PC-9 (cell line): ENCODE measurements at regions not wholly inside any gene's neighbourhood (a gene's known extent, or its start where the extent isn't known, plus 50 kb on each side); places are given as distances from the start of the nearest gene placed in this dataset.

Experiments
- BruUV-seq: library from RNA; stranded (reverse); fragments of 400-500 nt; replicated peaks from 2 replicates; lab custom pipeline; 2021; lab: Mats Ljungman, UMichigan
- CTCF ChIA-PET: fragments of 300-600 bp; sonication (Branson Sonifier 250); formaldehyde crosslinking; loops from one replicate; lab custom pipeline; 2022; ENCODE audit warnings: antibody characterized with exemption; lab: Charles Lee
- POLR2A ChIA-PET: fragments of 300-600 bp; sonication (Branson Sonifier 250); formaldehyde crosslinking; loops from one replicate; lab custom pipeline; 2022; ENCODE audit warnings: antibody characterized with exemption; ENCODE audit not compliant: unreplicated experiment; lab: Charles Lee
- DNase-seq, 2 experiments: peaks; one replicate each; pipeline versions ENCODE4 v3.0.0 to v3.0.0-alpha.2; 2015 to 2022; ENCODE audit warnings: mixed read lengths in 1 of 2
- H2AFZ ChIP-seq: fragments of 200-600 bp; sonication (generic); 2 replicates; pipeline ENCODE4 v1.8.1; 2017; ENCODE audit warnings: antibody characterized with exemption
- H3F3A ChIP-seq: fragments of 200-600 bp; sonication (generic); 2 replicates; pipeline ENCODE4 v1.8.1; 2017; ENCODE audit warnings: antibody characterized with exemption, mild to moderate bottlenecking, low read depth; ENCODE audit not compliant: insufficient read depth
- H3K27ac ChIP-seq: fragments of 200-600 bp; sonication (generic); 2 replicates; pipeline ENCODE4 v1.6.1; 2016; ENCODE audit warnings: mixed run types
- H3K27me3 ChIP-seq: fragments of 200-600 bp; sonication (generic); 2 replicates; pipeline ENCODE4 v1.6.1; 2016; ENCODE audit warnings: low read depth, mixed run types; ENCODE audit not compliant: insufficient read depth
- H3K36me3 ChIP-seq: fragments of 200-600 bp; sonication (generic); 2 replicates; pipeline ENCODE4 v1.6.1; 2016; ENCODE audit warnings: low read depth, mixed run types
- H3K4me1 ChIP-seq: fragments of 200-600 bp; sonication (generic); replicated peaks from 2 replicates; pipeline ENCODE4 v1.6.1; 2016; ENCODE audit warnings: mixed run types; ENCODE audit not compliant: insufficient read depth
- H3K4me2 ChIP-seq: fragments of 200-600 bp; sonication (generic); 2 replicates; pipeline ENCODE4 v1.6.1; 2017; ENCODE audit warnings: mixed run types
- H3K4me3 ChIP-seq: fragments of 200-600 bp; sonication (generic); 2 replicates; pipeline ENCODE4 v1.6.1; 2016; ENCODE audit warnings: mixed run types
- H3K79me2 ChIP-seq: fragments of 200-600 bp; sonication (generic); 2 replicates; pipeline ENCODE4 v1.6.1; 2017; ENCODE audit warnings: low read depth, mixed run types
- H3K9me2 ChIP-seq: fragments of 200-600 bp; sonication (generic); 2 replicates; pipeline ENCODE4 v1.8.1; 2017; ENCODE audit warnings: mild to moderate bottlenecking; ENCODE audit not compliant: insufficient read depth
- H3K9me3 ChIP-seq: fragments of 200-600 bp; sonication (generic); 2 replicates; pipeline ENCODE4 v1.8.1; 2016; ENCODE audit warnings: low read depth; ENCODE audit not compliant: insufficient read depth
- H4K20me1 ChIP-seq: fragments of 200-600 bp; sonication (generic); 2 replicates; pipeline ENCODE4 v1.8.1; 2017; ENCODE audit not compliant: insufficient read depth
- EZH2 ChIP-seq: fragments of 200-600 bp; sonication (generic); IDR thresholded peaks from 2 replicates; pipeline ENCODE4 v1.8.0; 2017; ENCODE audit warnings: antibody characterized with exemption, low read depth
- intact Hi-C: fragments of 100-400 bp; cut with micrococcal nuclease; formaldehyde crosslinking; loops from one replicate; pipeline ENCODE4 v1.10.0; 2022; ENCODE audit not compliant: unreplicated experiment
- TF ChIP-seq, protein P1 (sequence below): fragments of 200-600 bp; sonication (generic); conservative IDR thresholded peaks from 2 replicates; pipeline ENCODE4 v1.6.1; 2017; ENCODE audit warnings: mixed run types, antibody characterized with exemption, mild to moderate bottlenecking, moderate library complexity

- H4K20me1 ChIP-seq: no peaks in the 10 kb centered on the region
- ChIA-PET CTCF (no interaction called here), POLR2A (no interaction called here)
- H3K36me3 ChIP-seq: no peaks in the 10 kb centered on the region
- no peak overlapping the region for H2AFZ ChIP-seq
- no peaks in the 10 kb centered on the region for H3K79me2 ChIP-seq
- no peak overlapping the region for H3K4me3 ChIP-seq
- peak overlapping the region; percentile 39 for H3K27ac ChIP-seq
- intact Hi-C loops: loop anchor here (1.0 to 5.0 kb wide), 3 partner anchors 8 to 248 kb away; no protein-coding TSS in a partner anchor
- peaks cover 20% of the 10 kb centered on the region for H3K4me1 ChIP-seq
- no peaks in the 10 kb centered on the region for H3K27me3 ChIP-seq
- TF ChIP-seq, protein P1, sequence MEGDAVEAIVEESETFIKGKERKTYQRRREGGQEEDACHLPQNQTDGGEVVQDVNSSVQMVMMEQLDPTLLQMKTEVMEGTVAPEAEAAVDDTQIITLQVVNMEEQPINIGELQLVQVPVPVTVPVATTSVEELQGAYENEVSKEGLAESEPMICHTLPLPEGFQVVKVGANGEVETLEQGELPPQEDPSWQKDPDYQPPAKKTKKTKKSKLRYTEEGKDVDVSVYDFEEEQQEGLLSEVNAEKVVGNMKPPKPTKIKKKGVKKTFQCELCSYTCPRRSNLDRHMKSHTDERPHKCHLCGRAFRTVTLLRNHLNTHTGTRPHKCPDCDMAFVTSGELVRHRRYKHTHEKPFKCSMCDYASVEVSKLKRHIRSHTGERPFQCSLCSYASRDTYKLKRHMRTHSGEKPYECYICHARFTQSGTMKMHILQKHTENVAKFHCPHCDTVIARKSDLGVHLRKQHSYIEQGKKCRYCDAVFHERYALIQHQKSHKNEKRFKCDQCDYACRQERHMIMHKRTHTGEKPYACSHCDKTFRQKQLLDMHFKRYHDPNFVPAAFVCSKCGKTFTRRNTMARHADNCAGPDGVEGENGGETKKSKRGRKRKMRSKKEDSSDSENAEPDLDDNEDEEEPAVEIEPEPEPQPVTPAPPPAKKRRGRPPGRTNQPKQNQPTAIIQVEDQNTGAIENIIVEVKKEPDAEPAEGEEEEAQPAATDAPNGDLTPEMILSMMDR: no peak
- no peak for TF ChIP-seq EZH2
- BruUV-seq: no TSS peak
- peaks cover 11% of the 10 kb centered on the region; the same call in 1 of the 2 replicates for H3F3A ChIP-seq
- peak overlapping the region; percentile 31 for H3K4me2 ChIP-seq
- no peaks in the 10 kb centered on the region for H3K9me2 ChIP-seq
- DNase-seq: no peak
- peaks cover 8% of the 10 kb centered on the region; the same call in 1 of the 2 replicates for H3K9me3 ChIP-seq
These were observed 141.8 kb downstream of the SOCS6 start for GRCh38 chr18:70430501-70431173.

DNA sequence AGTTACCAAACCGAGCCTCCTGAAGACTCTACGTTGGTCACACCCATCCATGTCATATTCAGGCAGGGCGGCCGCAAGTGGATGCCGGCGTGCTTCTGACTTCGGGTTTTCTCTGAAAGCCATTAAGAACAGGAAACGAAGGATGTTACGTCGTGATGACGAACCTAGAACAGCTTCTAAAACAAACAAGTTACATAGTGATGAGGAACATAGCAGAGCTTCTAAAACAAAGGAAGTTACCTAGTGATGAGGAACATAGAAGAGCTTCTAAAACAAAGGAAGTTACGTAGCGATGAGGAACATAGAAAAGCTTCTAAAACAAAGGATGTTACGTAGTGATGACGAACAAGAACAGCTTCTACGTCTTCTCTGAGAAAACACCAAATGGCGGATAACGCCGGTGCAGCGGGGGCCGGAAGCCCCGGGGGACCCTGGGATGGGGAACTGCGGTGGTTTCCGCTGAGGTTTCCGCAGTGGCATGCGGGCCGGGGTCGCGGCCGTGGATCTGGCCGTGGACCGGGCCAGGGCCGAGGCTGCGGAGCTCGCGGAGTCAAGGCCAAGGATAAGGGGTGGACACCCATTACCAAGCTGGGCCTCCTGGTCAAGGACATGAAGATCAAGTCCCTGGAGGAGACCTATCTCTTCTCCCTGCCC lies 141.1 kb downstream of the SOCS6 start:
- POLR2A ChIA-PET: no interaction called here
- H3K4me1 ChIP-seq: peaks cover 23% of the 10 kb centered on the region
- TF ChIP-seq EZH2: no peak
- TF ChIP-seq, protein P1: no peak

GRCh38 chr18:70428439-70428838 lies 139.6 kb downstream of the SOCS6 start:
- no peaks in the 10 kb centered on the region for H3K79me2 ChIP-seq
- CTCF ChIA-PET: no interaction called here
- intact Hi-C loops: no loop called here
- peaks cover 25% of the 10 kb centered on the region for H3F3A ChIP-seq
- H3K9me3 ChIP-seq: peaks cover 15% of the 10 kb centered on the region
- no peak overlapping the region for H3K4me3 ChIP-seq
- no peaks in the 10 kb centered on the region for H3K9me2 ChIP-seq
- no peak overlapping the region for H3K27ac ChIP-seq
- H3K36me3 ChIP-seq: no peaks in the 10 kb centered on the region
- H2AFZ ChIP-seq: no peak overlapping the region
- H3K4me1 ChIP-seq: peaks cover 36% of the 10 kb centered on the region
- POLR2A ChIA-PET: no interaction called here
- no peak for TF ChIP-seq EZH2
- no TSS peak for BruUV-seq
- H3K4me2 ChIP-seq: no peak overlapping the region
- no peaks in the 10 kb centered on the region for H3K27me3 ChIP-seq
- DNase-seq: no peak
- H4K20me1 ChIP-seq: no peaks in the 10 kb centered on the region

More for the DNA sequence above, 141.1 kb downstream of the SOCS6 start:
- Histone ChIP-seq H3K9me3 (peaks cover 9% of the 10 kb centered on the region; the same call in 1 of the 2 replicates), H3K79me2 (no peaks in the 10 kb centered on the region), H4K20me1 (no peaks in the 10 kb centered on the region), H3K36me3 (no peaks in the 10 kb centered on the region), H3K9me2 (no peaks in the 10 kb centered on the region), H3K4me3 (no peak overlapping the region), H3F3A (peaks cover 10% of the 10 kb centered on the region; the same call in 1 of the 2 replicates), H3K4me2 (no peak overlapping the region), H3K27me3 (no peaks in the 10 kb centered on the region), H3K27ac (no peak overlapping the region), H2AFZ (no peak overlapping the region)
- DNase-seq: no peak
- intact Hi-C loops: loop anchor here (5.0 kb wide), 2 partner anchors 138 to 248 kb away; no protein-coding TSS in a partner anchor
- BruUV-seq: no TSS peak
- CTCF ChIA-PET: no interaction called here
